LNCAP (cell line): ENCODE measurements at regions not wholly inside any gene's neighbourhood (a gene's known extent, or its start where the extent isn't known, plus 50 kb on each side); places are given as distances from the start of the nearest gene placed in this dataset.

Experiments
- TF ChIP-seq, protein P1 (sequence below): fragments of 450-650 bp; IDR thresholded peaks from 2 replicates; pipeline ENCODE4 v1.5.1; 2017; ENCODE audit warnings: mild to moderate bottlenecking

DNA sequence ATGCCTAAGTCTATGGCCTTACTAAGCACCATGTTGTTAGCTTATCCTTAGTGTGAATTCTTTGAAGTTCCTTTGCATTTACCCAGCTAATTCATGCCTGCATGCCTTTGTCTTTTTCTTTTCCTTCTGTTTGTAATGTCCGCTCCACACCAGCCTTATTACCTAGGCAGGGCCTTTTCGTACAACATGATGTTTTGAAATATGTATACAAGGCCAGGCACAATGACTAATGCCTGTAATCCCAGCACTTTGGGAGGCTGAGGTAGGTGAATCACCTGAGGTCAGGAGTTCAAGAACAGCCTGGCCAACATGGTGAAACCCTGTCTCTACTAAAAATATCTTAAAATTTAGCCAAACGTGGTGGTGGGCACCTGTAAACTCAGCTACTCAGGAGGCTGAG lies 1636.5 kb upstream of the SEL1L start:
- TF ChIP-seq, protein P1, sequence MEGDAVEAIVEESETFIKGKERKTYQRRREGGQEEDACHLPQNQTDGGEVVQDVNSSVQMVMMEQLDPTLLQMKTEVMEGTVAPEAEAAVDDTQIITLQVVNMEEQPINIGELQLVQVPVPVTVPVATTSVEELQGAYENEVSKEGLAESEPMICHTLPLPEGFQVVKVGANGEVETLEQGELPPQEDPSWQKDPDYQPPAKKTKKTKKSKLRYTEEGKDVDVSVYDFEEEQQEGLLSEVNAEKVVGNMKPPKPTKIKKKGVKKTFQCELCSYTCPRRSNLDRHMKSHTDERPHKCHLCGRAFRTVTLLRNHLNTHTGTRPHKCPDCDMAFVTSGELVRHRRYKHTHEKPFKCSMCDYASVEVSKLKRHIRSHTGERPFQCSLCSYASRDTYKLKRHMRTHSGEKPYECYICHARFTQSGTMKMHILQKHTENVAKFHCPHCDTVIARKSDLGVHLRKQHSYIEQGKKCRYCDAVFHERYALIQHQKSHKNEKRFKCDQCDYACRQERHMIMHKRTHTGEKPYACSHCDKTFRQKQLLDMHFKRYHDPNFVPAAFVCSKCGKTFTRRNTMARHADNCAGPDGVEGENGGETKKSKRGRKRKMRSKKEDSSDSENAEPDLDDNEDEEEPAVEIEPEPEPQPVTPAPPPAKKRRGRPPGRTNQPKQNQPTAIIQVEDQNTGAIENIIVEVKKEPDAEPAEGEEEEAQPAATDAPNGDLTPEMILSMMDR: no peak

DNA sequence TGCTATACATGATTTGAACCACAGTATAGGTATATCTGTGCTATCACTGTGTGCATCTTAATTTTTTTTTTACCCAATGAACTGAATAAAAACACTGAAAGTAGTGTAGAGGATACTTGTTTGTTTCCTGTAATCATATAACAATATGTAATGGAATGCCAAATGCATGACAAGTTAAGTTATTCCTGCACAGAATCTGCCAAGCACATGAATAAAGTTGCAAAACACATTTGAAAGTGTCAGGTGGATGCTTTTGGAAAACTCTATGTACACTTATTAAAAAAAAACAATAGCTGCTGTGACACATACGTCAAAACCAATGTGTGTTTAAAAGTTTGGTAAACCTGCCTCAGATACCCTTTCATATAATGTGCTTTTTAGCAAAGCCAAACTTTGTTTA lies 1638.1 kb upstream of the SEL1L start:
- TF ChIP-seq, protein P1: no peak

DNA sequence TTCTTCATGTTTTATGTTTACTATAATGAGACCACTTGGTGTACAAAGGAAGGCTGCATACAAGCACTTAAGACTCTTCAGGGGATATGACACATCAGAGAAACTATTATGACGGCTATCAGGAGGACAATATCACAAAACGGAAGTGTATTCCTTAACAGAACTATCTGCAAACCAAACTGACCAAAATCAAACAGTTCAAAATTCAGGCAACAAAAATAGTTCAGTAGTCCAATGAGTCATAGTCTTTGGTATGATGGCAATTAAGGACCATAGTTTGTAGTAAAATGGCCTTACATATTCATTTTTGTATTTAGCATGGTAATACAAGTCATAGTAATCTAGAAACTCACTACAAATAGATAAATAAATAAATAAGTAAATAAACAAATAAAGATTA lies 1638.7 kb upstream of the SEL1L start:
- TF ChIP-seq, protein P1: no peak

DNA sequence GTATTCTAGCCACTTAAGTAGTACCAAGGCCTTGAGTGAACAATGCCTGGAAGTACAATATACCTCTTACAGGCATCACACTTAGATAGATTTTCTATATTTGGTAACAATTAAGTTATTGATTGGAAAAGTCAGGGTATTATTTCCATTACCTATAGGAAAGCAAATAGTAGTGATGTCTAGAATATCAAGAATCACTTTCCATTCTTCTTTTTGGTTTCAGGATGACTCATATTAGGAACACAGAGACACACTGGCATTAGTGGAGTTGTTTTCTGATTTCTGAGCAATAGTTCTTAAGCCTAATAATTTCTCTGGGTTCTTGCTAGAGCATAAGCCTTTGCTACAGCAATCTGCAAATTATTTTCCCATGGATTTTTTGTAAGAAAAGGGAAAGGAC lies 1640.0 kb upstream of the SEL1L start:
- TF ChIP-seq, protein P1: no peak

DNA sequence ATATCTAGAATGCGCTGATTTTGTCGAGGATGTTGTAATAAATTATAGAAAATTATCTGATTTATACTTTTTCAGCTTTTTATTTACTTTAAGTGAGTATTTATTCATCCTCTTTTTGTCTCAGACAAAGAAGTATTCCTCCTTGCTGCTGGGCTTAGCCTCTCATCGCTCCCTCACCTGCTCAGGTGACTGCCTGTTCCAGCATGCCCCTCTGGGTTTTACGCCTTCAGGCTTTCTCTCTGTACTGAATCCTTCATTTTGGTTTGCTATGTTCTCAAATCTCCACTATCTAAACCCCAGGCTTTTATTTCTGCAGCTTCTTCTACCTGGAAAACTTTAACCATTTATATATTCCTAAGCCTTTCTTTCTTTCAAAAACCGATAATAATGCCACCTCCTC lies 1650.9 kb upstream of the SEL1L start:
- TF ChIP-seq, protein P1: no peak

DNA sequence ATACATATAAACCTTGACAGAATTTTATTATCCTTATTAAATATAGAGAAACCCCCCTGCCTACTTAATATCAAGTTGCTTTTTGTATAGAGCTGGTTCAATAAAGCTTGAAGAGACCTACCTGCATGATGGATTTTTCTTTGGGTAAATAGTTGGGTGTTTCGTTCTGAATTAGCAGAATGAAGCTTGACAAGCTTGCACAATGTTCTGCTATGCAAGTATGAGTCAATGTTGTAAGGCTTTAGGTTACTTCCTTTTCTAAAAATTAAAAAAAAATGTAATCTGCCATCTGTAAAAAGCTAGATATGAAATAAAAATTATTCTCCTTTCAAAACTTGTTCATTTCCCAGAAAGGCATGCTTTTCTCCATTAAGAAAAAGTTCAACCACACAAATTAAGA lies 1662.6 kb upstream of the SEL1L start:
- TF ChIP-seq, protein P1: no peak

DNA sequence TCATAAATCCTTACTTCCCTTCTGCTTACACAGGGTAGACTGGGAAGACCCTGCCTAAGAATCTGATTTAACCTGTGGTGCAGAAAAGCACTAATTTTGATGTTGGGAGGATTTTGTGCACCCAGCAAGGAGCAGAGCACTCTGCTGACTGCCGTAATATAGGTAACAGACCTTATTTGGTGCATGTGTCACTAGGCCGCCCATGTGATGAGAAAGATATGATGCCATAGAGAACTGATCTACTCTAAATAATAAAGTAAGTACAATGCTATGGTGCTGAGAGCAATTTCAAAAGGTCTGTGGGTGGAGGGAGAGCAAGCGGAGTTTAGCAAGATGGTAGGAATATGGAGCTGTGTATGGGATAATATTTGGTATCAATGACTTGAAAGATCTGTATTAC lies 1663.6 kb upstream of the SEL1L start:
- TF ChIP-seq, protein P1: no peak

DNA sequence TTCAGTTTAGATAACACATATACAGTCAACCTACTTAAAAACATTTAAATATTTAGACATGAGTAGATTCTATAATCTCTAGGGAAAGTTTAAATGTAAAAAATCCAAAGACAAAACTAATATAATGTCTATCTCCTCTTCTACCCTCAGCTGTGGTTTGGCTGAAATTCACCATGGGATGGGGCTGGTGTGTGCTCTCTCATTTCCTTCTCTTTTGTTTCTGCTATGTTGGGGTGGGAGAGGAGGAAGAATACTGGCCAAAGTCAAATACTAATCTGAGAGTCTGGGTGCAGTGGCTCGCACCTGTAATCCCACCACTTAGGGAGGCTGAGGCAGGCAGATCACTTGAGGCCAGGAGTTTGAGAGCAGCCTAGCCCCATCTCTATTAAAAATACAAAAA lies 1673.9 kb upstream of the SEL1L start:
- TF ChIP-seq, protein P1: no peak
